ENCODE measurements at regions not wholly inside any gene's neighbourhood (a gene's known extent, or its start where the extent isn't known, plus 50 kb on each side); places are given as distances from the start of the nearest gene placed in this dataset.

- no peak for DNase-seq (ENCODE audit: low spot score)
- no peak for TF ChIP-seq CTCF (IDR thresholded peaks at IDR 0.05; ENCODE audit: extremely low read depth, insufficient read depth, missing control alignments)
- in situ Hi-C loops (cut with MboI; ENCODE audit: low pct_unique_long_range_greater_than_20kb, low sequenced_read_pairs, unreplicated experiment), result no loop called here
These were observed 1680.6 kb upstream of the RAG2 start for GRCh38 chr11:38278457-38279141.

GRCh38 chr11:38274031-38274430 is 1676.0 kb upstream of the RAG2 start:
- DNase-seq (ENCODE audit: low spot score), result no peak
- in situ Hi-C loops (cut with MboI; ENCODE audit: low pct_unique_long_range_greater_than_20kb, low sequenced_read_pairs, unreplicated experiment), result no loop called here

GRCh38 chr11:38272376-38272775 is 1674.3 kb upstream of the RAG2 start:
- in situ Hi-C loops (cut with MboI; ENCODE audit: low pct_unique_long_range_greater_than_20kb, low sequenced_read_pairs, unreplicated experiment), result no loop called here
- DNase-seq (ENCODE audit: low spot score), result no peak
- TF ChIP-seq CTCF (IDR thresholded peaks at IDR 0.05; ENCODE audit: extremely low read depth, insufficient read depth, missing control alignments), result no peak

More at GRCh38 chr11:38274031-38274430, 1676.0 kb upstream of the RAG2 start:
- no peak for TF ChIP-seq CTCF (IDR thresholded peaks at IDR 0.05; ENCODE audit: extremely low read depth, insufficient read depth, missing control alignments)

- TF ChIP-seq CTCF (IDR thresholded peaks at IDR 0.05; ENCODE audit: extremely low read depth, insufficient read depth, missing control alignments), result no peak
- in situ Hi-C loops (cut with MboI; ENCODE audit: low pct_unique_long_range_greater_than_20kb, low sequenced_read_pairs, unreplicated experiment), result no loop called here
These were observed 1668.7 kb upstream of the RAG2 start for GRCh38 chr11:38266691-38267090.

DNA sequence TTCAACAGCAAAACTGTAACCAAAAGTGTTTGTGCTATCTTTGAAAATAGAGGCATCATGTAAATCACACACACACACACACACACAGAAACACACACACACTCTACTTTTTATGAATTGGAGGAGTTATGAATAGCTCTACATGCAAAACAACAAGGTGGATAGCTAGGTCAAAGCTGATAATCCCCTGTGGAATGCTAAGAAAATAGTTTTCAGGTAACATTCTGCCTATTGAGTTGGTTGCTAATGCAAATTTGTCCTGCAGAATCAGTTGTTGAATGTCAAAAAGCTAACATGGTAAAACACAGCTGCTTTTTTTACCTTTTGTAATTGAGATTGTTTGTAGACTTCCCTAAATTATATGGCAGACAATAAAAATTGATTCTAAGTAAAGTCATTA is 1658.4 kb upstream of the RAG2 start:
- in situ Hi-C loops (cut with MboI; ENCODE audit: low pct_unique_long_range_greater_than_20kb, low sequenced_read_pairs, unreplicated experiment), result no loop called here
- no peak for DNase-seq (ENCODE audit: low spot score)
- TF ChIP-seq CTCF (IDR thresholded peaks at IDR 0.05; ENCODE audit: extremely low read depth, insufficient read depth, missing control alignments), result no peak

More at GRCh38 chr11:38266691-38267090, 1668.7 kb upstream of the RAG2 start:
- no peak for DNase-seq (ENCODE audit: low spot score)

DNA sequence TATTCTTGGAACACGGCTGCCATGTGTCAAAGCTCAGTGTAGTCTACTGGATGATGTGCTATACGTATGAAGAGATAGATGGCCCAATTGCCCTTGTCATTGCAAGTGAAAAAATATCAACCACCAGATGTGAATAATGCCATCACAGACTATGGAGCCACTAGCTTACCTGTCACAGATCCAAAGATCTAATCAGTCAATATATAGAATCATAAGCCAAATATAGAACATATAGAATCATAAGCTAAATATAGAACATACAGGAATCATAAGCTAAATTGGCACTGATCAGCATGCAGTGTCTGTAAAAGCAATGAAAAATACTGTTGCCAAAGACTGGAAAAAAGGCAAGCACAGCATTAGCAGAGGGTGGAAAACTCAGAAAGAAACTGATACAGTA is 1656.9 kb upstream of the RAG2 start:
- DNase-seq (ENCODE audit: low spot score), result no peak
- in situ Hi-C loops (cut with MboI; ENCODE audit: low pct_unique_long_range_greater_than_20kb, low sequenced_read_pairs, unreplicated experiment), result no loop called here
- no peak for TF ChIP-seq CTCF (IDR thresholded peaks at IDR 0.05; ENCODE audit: extremely low read depth, insufficient read depth, missing control alignments)
